HG03354 (cell line): ENCODE measurements at regions not wholly inside any gene's neighbourhood (a gene's known extent, or its start where the extent isn't known, plus 50 kb on each side); places are given as distances from the start of the nearest gene placed in this dataset.

Experiments
- ATAC-seq: cut with Tn5 transposase; IDR thresholded peaks from one replicate; pipeline ENCODE4 v1.9.1; 2021; ENCODE audit warnings: mild to moderate bottlenecking; ENCODE audit not compliant: unreplicated experiment, poor library complexity, severe bottlenecking

DNA sequence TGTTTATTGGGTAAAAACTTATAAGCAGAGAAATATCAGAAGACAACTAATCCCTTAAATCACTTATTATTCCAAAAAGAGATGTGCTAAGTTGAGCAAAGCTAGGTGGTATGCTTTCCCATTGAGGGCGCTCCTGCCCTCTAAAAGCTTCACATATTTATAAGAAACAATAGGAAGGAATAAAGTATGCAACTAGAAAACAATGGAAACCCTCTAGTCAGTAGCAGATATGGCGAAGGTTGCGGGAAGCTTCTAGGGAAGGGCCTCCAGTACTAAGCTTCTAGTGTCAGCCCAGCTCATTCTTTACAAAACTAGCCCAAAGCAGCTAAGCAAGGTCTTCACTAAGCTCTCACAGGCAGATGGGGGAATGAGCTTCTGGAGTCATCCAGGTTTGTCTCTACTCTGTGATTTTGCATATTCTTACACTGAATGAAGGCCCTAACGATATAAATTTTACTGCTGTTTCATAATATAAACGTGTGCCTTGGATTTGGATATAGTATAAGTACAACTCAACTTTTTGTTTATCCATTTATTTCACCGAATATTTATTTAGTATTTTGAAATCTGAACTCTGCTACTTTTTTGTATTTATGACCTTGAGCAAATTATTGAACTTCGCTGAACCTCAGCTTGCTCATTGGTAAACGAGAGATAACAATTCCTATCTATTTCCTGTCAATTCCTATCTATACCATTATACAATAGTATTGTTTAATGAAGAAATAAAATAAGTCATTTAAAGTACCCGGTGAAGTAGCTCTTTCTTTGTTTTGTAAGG, 571.4 kb downstream of the ELAVL2 start:
- ATAC-seq = no peak

DNA sequence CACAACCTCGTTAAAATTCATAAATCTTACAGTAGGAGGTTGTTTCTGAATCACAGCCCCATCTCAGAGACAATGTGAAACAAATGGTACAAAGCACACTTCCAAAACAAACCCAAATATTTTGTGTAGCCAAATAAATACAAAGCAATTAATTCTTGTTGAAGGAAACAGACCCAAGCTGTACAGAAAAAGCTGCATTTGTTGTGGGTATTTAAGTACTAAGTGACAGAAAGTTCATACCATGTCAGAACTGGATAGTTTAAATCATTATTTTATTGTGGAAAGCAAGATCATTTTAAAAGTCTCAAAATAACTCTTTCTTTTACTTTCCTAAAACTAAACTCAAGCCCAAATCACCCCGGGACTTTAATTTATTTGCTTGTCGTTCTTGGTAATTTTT, 570.7 kb downstream of the ELAVL2 start:
- ATAC-seq = no peak

DNA sequence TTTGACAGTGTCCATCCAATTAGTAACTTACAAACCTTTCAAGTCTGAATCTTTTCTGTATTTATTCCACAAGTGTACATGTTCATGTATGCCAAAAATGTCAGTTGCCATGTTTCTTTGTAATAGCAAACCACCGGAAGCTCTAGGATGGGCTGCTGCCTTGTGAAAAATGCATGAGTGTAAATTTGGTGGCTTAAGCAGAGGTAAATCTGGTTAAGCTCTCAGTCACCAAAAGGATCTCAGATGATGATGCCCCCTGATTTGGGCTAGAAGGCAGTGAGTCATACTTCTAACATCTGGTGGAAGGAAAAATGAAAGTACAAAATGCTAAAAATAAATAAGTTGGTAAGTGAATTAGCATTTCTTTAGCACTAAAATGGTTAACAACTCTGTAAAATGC, 567.5 kb downstream of the ELAVL2 start:
- no peak for ATAC-seq

DNA sequence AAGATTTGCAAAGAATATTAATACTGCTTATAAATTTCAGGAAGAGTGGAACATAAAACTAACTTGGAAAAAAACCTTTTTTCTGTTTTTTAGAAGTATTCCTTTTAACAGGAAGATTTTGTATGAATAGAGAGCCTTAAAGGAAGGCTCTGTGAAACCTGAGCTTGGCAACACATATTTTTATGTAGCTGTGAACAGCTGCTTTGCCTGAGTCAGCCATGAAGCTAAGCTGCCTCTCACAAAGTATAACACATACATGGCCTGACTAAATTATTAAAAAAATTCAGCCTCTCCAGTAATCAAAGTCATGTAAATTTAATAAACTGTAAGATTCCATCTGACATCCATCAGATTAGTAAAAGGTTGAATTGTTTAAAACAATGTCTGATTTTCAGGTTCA, 547.5 kb downstream of the ELAVL2 start:
- ATAC-seq = no peak

DNA sequence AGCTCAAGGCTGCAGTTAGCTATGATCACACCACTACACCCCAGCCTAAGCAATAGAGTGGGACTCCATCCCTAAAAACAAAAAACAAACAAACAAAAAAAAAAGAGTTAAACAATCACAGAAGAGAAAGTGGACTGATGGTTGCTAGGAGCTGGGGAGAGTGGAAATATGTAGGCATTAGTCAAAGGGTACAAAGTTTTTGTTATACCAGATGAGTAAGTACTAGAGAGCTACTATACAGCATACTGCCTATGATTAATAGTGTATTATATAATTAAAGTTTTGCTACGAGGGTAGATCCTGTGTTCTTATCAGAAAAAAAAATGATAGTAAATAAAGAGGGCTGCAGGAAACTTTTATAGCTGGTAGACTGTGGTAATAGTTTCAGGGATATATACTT, 538.6 kb downstream of the ELAVL2 start:
- ATAC-seq = no peak

DNA sequence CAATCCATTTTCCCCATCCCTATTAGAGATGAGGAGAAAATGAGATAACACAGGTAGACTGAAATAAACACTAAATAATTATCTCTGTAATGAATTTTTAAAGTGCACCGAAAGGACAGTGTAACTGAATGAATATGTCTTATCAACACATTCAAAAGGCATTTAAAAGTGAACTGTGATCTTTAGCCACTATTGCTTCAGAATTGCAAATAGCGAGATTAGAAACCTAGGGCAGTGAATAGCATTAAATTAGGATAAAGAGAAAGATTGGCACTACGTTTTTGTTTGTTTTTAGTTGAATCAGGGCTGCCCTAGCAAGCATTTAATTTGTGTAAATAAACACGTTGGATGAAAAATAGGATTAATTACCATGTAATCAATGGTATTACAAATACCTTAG, 537.5 kb downstream of the ELAVL2 start:
- ATAC-seq = no peak

DNA sequence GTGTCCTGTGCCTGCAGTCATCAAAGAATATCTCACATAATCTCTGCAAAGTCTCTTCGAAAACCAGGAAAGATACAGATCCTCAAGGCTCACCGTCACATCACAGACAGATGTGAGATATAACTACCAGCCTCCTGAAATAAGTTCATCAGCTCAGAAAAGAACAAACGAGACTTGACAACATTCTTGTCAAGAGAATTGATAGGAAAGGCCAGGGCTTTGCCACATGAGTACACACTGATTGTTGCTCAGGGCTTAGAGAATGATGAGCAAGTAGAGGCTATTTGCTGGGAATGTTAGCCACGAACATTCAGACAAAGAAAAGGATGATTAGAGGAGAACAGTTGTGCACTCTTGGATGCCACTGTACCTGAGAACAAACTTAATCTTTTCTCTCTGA, 535.1 kb downstream of the ELAVL2 start:
- no peak for ATAC-seq

DNA sequence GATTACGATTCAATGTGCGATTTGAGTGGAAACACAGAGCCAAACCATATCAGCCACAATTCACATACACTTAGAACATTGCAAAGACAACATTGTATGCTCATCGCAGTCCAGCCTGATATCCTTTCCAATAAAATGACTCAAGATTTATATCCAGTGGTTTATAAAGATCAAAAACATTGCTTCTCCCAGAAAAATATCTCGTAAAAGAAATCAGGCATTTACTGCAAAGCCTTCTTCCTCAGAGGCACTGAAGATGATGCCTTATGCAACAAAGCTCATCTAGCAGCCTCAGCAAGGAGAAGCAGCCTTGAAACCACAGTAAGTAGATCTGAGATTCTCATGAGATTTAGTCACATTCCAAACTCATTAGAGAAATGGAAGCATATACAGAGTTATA, 523.8 kb downstream of the ELAVL2 start:
- ATAC-seq = no peak

DNA sequence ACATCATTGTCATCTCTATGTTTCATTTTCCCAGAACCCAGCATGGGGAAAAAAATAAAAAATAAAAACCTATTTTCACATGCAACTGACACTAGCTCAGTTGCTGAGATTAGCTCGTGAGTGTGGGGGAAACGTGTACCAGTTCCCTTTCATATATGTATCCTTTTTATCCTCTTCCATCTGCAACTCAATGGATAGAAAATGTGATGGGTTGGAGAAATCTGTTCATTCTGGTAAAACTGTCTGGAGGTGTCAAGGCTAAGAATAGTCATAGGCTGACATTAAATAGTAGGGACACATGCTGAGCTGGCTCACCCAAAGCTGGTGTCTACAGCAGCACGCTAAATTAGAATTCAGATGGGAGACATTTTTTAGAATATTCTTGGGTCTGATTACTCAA, 519.3 kb downstream of the ELAVL2 start:
- ATAC-seq = no peak

DNA sequence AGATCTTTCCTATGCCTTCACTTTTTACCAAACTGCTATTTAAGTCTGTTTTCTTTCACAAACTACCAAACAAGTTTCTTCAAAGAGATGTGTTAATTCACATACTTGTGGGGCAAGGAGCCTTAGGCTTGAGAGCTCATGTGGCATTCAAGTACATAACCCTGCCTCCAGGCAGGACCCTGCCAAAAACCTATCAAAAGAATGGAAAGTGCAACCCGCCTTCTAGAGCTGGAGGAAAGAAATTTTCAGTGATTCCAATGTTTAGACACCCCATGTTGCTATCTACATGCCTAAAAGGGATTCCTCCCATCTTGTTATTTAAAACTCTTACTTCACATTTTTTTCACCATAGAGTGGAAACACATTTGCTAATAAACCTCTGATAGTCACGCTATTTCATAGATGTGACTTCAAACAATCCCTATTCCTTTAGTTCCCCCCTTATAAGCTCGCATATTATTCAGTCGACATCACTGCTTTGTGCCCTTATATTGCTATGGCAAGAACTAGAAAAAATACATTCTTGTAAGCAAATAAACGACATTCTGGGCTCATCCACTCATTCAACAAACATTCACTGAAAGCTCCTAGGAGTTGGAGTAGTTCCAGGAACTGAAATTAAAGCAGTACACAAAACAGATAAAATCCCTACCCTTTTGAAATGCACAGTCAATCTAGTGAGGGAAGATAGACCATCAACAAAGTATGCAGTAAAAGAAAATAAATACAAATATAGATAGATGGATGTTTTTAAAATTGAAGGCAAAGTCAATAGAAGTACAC, 518.1 kb downstream of the ELAVL2 start:
- no peak for ATAC-seq

DNA sequence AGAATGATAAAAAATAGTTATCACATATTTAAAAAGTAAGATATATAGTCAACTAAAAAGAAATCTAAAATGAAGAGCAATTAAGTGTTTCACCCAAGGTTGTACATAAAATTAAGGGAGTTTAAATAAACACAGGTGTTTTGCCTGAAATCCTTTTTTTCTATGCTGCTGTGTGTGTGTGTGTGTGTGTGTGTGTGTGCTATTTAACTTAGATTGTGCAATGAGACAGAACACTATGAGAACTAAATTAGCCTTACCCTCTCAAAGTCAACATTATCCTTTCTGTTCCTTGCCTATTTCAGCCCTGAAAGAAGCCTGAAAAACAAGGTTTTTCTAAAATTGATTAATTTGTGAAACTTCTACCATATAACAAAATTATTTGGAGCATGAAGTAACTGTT, 516.2 kb downstream of the ELAVL2 start:
- ATAC-seq = no peak

DNA sequence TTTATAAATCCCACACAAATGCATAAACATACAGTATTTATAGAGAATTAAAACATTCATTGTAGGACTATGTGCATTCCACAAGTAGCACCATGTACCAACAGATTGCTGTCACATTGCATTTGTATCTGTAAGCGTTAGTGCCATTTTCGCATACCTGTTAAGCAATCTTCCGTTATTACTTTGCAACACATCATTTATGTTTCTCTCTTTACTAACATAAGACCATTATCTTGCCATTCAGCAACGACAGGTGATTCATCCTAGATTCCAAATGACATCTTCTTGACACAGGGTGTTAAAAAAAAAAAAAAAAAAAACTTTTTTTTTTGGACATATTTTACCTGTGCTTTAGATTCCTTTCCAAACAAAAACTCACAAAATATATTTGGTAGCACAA, 511.8 kb downstream of the ELAVL2 start:
- no peak for ATAC-seq

DNA sequence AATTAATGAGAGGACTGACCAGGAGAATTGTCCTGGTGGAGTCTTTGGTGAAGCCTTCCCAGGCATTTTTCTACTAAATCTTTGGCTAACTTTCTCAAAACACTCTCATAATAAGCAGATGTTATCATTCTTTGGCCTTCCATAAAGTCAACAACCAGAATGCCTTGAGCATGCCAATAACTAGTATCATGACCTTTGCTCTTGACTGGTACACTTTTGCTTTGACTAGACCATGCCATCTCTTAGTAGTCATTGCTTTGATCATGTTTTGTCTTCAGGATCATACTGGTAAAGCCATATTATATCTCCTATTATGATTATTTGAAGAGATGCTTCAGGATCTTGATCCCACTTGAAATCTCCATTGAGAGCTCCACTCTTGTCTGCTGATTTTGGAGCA, 506.9 kb downstream of the ELAVL2 start:
- ATAC-seq = no peak

DNA sequence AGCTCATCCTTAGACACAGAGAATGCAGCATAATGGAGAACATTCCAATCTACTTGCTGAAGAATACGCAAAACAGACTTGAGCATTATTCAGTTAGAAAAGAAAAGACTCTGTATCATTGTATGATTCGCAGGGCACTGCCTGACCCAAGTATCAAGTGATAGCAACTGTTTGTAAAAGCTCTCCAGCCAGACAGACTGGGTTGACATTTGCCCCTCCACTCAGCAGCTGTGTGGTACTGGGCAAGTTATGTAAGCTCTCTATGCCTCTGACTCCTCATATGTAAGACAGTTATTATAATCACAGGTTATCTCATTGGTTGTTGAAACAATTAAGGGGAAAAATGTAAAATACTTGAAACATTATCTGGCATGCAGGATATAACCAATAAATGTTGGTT, 505.0 kb downstream of the ELAVL2 start:
- no peak for ATAC-seq

DNA sequence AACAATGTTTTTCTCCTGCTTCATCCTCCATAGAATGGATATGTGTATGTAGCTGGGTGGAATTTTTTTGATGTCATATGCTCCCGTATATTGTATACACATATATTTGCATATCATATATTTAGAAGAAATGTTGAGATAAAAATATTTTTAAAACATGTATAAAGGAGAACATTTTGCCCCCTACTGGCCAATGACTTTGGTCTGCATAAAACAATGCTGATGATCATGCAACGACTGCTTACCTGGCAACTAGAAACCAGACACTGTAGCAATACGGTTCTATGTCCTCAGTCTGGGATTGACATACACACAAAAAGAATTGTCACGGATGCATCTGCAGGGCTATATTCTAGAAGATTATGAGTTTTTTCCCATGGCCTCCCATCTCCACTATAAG, 503.6 kb downstream of the ELAVL2 start:
- ATAC-seq = no peak

DNA sequence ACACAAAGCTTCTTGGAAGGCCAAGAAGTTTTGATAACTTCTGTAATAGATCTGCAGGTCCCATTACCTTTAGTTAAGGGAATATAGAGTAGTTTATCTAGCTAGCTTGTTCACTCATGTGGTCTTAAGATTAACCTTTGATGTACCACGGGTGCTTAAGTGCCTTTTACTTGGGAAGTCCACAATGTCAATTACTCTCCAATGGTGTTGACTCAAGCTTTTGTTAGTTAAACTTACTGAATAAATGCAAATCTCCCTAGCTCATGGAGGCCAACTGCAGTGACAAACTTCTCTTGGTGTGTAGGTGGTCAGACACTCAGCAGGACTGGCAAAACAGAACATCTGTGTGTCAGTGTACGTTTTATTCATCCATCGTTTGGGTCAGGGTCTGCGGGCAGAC, 501.5 kb downstream of the ELAVL2 start:
- ATAC-seq = no peak

DNA sequence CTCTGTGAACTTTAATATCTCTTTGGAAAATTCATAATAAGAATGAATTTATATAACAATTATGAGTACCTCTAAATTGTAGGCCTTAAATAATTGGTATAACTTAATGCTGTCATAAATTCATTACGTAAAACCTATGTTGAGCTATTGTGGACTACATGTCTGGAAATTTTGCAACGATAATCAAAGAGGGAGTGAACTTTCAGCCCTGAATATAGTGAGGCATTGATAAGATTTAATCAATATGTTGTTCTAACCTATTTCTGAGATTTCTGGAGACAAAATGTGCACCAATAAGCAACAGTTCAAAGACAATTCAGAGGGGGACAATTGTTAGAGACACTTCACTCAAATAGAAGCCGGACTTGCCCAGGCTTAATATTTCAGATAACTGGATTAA, 499.4 kb downstream of the ELAVL2 start:
- no peak for ATAC-seq

DNA sequence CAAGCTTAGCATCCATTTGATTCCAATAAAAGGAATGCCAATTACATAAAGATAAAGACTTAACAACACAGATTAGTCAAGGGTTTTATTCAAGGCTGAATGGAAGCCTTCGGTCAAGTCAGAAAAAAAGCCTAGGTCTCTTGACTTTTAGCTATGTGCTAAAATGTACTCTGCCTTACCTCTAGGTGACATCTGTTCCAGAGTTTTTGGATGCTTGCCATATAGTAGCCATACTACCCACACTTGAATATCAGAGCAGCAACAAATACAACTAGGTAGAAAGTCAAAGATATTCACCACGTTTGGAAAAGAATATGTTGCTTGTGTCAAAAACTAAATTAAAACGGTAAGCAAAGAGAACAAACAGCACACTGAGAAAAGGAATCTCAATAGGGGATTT, 484.7 kb downstream of the ELAVL2 start:
- ATAC-seq = no peak

DNA sequence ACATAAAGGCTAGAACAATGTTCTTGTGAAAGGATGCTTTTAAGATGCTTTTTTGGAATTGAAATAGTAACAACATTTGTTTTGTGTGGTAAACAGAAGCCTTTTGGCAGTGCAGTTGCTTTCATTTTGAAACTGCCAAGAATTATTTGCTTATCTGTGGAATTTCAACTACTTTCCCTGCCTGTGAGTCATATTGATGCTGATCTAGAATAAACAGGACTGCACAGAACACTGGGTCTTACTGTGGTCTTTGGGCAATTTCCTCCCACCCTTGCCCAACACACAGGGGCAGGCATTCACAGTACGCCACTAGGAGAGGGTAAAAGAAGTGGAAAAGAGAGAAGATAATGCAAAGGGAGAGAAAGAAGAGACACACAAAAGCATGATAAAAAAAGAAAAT, 483.7 kb downstream of the ELAVL2 start:
- no peak for ATAC-seq

DNA sequence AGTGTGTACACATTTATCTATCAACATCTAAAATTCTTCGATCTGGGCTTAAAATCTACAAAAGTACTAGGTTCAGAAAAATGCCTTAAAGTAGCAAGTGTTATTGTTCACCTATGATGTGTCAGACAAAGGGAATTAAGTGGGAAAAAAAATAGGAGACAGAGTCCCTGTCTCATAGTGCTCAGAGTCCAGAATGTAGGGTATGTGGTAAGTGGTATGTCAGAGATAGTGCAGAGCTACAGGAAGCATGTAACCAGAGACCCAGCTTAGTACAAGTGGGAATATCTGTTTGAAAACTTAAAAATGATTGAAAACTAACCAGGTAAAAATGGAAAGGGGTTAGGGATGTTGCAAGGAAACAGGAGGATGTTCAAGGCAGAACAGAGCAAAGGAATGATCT, 482.8 kb downstream of the ELAVL2 start:
- no peak for ATAC-seq

DNA sequence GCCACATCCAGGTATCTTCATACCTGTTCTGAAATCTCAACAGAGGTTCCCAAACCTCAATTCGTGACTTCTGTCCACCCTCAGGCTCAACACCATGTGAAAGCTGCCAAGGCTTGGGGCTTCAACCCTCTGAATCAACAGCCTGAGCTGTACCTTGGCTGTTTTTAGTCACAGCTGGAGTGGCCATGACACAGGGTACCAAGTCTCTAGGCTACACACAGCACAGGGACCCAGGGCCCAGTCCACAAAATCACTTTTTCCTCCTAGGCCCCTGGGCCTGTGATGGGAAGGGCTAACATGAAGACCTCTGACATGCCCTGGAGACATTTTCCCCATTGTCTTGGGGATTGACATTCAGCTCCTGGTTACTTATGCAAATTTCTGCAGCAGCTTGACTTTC, 464.9 kb downstream of the ELAVL2 start:
- no peak for ATAC-seq
